Trophoblast cell (in vitro differentiated cells and primary cell): ENCODE measurements at regions not wholly inside any gene's neighbourhood (a gene's known extent, or its start where the extent isn't known, plus 50 kb on each side); places are given as distances from the start of the nearest gene placed in this dataset.
A peak's percentile ranks its signal among the peaks of the same experiment; 100 is the strongest.

Source experiments
- DNase-seq, 2 donors: peaks; one replicate each; pipeline ENCODE4 v3.0.0-alpha.2; 2016
- H2AFZ ChIP-seq: 2 replicates; pipeline ENCODE4 v1.6.1; 2013; ENCODE audit warnings: low read length, moderate library complexity, mild to moderate bottlenecking; ENCODE audit not compliant: insufficient read depth, poor library complexity
- H2AK5ac ChIP-seq: 2 replicates; pipeline ENCODE4 v1.6.1; 2013; ENCODE audit warnings: mild to moderate bottlenecking, low read length
- H2BK120ac ChIP-seq: 2 replicates; pipeline ENCODE4 v1.6.1; 2013; ENCODE audit warnings: low read length, mild to moderate bottlenecking, moderate library complexity; ENCODE audit not compliant: insufficient read depth, poor library complexity
- H2BK12ac ChIP-seq: 2 replicates; pipeline ENCODE4 v1.6.1; 2013; ENCODE audit warnings: mild to moderate bottlenecking, low read length, moderate library complexity
- H2BK5ac ChIP-seq: 2 replicates; pipeline ENCODE4 v1.6.1; 2013; ENCODE audit warnings: low read length, low read depth, moderate library complexity, mild to moderate bottlenecking; ENCODE audit not compliant: poor library complexity
- H3K14ac ChIP-seq: 2 replicates; pipeline ENCODE4 v1.6.1; 2013; ENCODE audit warnings: mild to moderate bottlenecking, low read length
- H3K18ac ChIP-seq: 2 replicates; pipeline ENCODE4 v1.6.1; 2013; ENCODE audit warnings: mild to moderate bottlenecking, low read length
- H3K23ac ChIP-seq: 2 replicates; pipeline ENCODE4 v1.6.1; 2013; ENCODE audit warnings: low read length
- H3K27ac ChIP-seq: 2 replicates; pipeline ENCODE4 v1.5.1; 2013; ENCODE audit warnings: low read depth, mild to moderate bottlenecking, inconsistent platforms, low read length, moderate library complexity
- H3K27me3 ChIP-seq: 2 replicates; pipeline ENCODE4 v1.6.1; 2013; ENCODE audit warnings: inconsistent platforms, mild to moderate bottlenecking, low read length, moderate library complexity; ENCODE audit not compliant: insufficient read depth
- H3K36me3 ChIP-seq, 2 experiments: 1 replicate in 1 of 2; 2 replicates in 1 of 2; pipeline ENCODE4 v1.6.1; 2013; ENCODE audit warnings: low read length in 2 of 2, mild to moderate bottlenecking in 2 of 2, moderate library complexity in 1 of 2; ENCODE audit not compliant: insufficient read depth in 2 of 2, control insufficient read depth in 1 of 2
- H3K4ac ChIP-seq: 2 replicates; pipeline ENCODE4 v1.6.1; 2013; ENCODE audit warnings: low read depth, mild to moderate bottlenecking, low read length, moderate library complexity
- H3K4me1 ChIP-seq, 2 experiments: 1 replicate in 1 of 2; 2 replicates in 1 of 2; pipeline ENCODE4 v1.6.1; 2013; ENCODE audit warnings: low read length in 2 of 2, mild to moderate bottlenecking in 2 of 2, moderate library complexity in 1 of 2; ENCODE audit not compliant: insufficient read depth in 2 of 2, control insufficient read depth in 1 of 2
- H3K4me2 ChIP-seq: 2 replicates; pipeline ENCODE4 v1.6.1; 2013; ENCODE audit warnings: inconsistent platforms, mild to moderate bottlenecking, low read length, moderate library complexity
- H3K4me3 ChIP-seq: 2 replicates; pipeline ENCODE4 v1.5.1; 2013; ENCODE audit warnings: mild to moderate bottlenecking, low read depth, low read length, inconsistent platforms
- H3K79me1 ChIP-seq: one replicate; pipeline ENCODE4 v1.6.1; 2013; ENCODE audit warnings: low read length
- H3K79me2 ChIP-seq: 2 replicates; pipeline ENCODE4 v1.6.1; 2013; ENCODE audit warnings: low read length, mild to moderate bottlenecking; ENCODE audit not compliant: control insufficient read depth, insufficient read depth, poor library complexity
- H3K9ac ChIP-seq: 2 replicates; pipeline ENCODE4 v1.6.1; 2013; ENCODE audit warnings: mild to moderate bottlenecking, low read length
- H3K9me3 ChIP-seq: 2 replicates; pipeline ENCODE4 v1.6.1; 2013; ENCODE audit warnings: low read depth, mild to moderate bottlenecking, control low read depth, inconsistent platforms, low read length; ENCODE audit not compliant: insufficient read depth
- H4K12ac ChIP-seq: 2 replicates; pipeline ENCODE4 v1.6.1; 2013; ENCODE audit warnings: low read depth, mild to moderate bottlenecking, low read length, moderate library complexity
- H4K8ac ChIP-seq: 2 replicates; pipeline ENCODE4 v1.6.1; 2013; ENCODE audit warnings: low read depth, mild to moderate bottlenecking, low read length, moderate library complexity
- H4K91ac ChIP-seq: one replicate; pipeline ENCODE4 v1.6.1; 2013; ENCODE audit warnings: low read depth, mild to moderate bottlenecking, low read length, moderate library complexity
- WGBS: extraction: QIAGEN DNeasy Blood & Tissue Kit; methylation state at CpG from one replicate; pipeline ENCODE4 v1.1.7; 2013; ENCODE audit warnings: missing lambda C conversion rate; ENCODE audit not compliant: insufficient read length, insufficient coverage; ENCODE audit errors: extremely low coverage; 5-methylcytosine and 5-hydroxymethylcytosine counted together

DNA sequence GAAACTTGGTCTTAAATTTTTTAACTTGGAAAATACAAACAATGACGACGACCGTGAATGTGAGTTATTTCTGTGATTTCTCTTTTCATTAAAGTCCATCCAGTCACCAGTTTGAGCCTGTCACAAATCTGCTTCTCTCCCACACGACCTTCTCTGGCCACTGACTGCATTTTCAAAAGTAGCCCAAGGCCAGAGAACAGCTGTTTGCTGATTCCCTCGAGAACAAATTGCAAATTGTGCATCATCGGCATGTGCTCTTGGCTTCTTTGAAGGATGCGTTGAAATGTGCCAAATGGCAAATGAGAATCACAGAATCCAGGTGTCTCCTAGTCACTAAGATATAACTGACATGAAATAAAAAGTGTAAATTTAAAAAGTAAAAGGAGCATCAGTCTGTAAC, 106.4 kb downstream of the AQP9 start:
- WGBS, result no CpG with 5 or more reads among the region's 7 CpGs
- no peak overlapping the region for H2BK12ac ChIP-seq
- no peak overlapping the region for H4K12ac ChIP-seq
- DNase-seq, result no peak
- H3K36me3 ChIP-seq, result no peaks in the 10 kb centered on the region
- H2BK5ac ChIP-seq, result no peak overlapping the region
- no peaks in the 10 kb centered on the region for H3K27me3 ChIP-seq
- peaks cover 0 to 5% of the 10 kb centered on the region in 2 experiments for H3K4me1 ChIP-seq
- no peak overlapping the region for H3K27ac ChIP-seq
- H3K4me3 ChIP-seq, result no peak overlapping the region
- H3K18ac ChIP-seq, result no peak overlapping the region
- H2BK120ac ChIP-seq, result no peak overlapping the region
- H3K79me2 ChIP-seq, result no peaks in the 10 kb centered on the region
- no peaks in the 10 kb centered on the region for H3K79me1 ChIP-seq
- H3K23ac ChIP-seq, result no peak overlapping the region
- H2AFZ ChIP-seq, result no peak overlapping the region
- H3K14ac ChIP-seq, result no peak overlapping the region
- no peak overlapping the region for H3K4me2 ChIP-seq
- no peak overlapping the region for H4K91ac ChIP-seq
- no peak overlapping the region for H3K9ac ChIP-seq
- no peak overlapping the region for H3K4ac ChIP-seq
- H2AK5ac ChIP-seq, result no peak overlapping the region
- no peak overlapping the region for H4K8ac ChIP-seq
- H3K9me3 ChIP-seq, result no peaks in the 10 kb centered on the region

DNA sequence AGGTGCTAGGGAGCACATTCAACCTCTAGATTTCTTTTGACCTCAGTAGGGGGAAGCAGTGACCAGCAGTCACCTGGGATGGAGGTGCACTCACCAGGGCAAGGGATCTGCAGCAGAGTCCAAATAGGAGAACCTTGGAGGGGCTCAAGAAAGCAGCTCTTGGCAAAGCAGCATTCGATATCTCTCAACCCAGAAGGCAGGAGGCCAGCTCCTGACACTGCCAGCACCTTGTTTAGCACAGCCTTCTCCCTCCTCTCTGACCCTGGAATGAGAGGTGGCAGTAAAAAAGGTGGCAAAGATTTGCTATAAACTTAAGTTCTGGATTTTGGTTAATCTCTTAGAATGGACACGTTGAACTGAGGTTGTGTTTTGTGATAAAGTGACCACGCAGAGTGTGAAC, 107.9 kb downstream of the AQP9 start:
- H3K27ac ChIP-seq, result no peak overlapping the region
- H2BK5ac ChIP-seq, result no peak overlapping the region
- no peak for DNase-seq
- no peaks in the 10 kb centered on the region for H3K79me2 ChIP-seq
- H2BK120ac ChIP-seq, result no peak overlapping the region
- no peak overlapping the region for H4K12ac ChIP-seq
- no peak overlapping the region for H3K4me2 ChIP-seq
- H2BK12ac ChIP-seq, result no peak overlapping the region
- no peaks in the 10 kb centered on the region for H3K79me1 ChIP-seq
- no peak overlapping the region for H3K14ac ChIP-seq
- no peaks in the 10 kb centered on the region for H3K27me3 ChIP-seq
- peaks cover 0 to 5% of the 10 kb centered on the region in 2 experiments for H3K4me1 ChIP-seq
- H4K8ac ChIP-seq, result no peak overlapping the region
- H2AFZ ChIP-seq, result no peak overlapping the region
- no peak overlapping the region for H2AK5ac ChIP-seq
- no peak overlapping the region for H3K4ac ChIP-seq
- no peak overlapping the region for H3K23ac ChIP-seq
- no peak overlapping the region for H3K4me3 ChIP-seq
- H3K9me3 ChIP-seq, result no peaks in the 10 kb centered on the region
- H3K18ac ChIP-seq, result no peak overlapping the region
- no peaks in the 10 kb centered on the region for H3K36me3 ChIP-seq
- no CpG with 5 or more reads among the region's 3 CpGs for WGBS
- no peak overlapping the region for H3K9ac ChIP-seq
- no peak overlapping the region for H4K91ac ChIP-seq

DNA sequence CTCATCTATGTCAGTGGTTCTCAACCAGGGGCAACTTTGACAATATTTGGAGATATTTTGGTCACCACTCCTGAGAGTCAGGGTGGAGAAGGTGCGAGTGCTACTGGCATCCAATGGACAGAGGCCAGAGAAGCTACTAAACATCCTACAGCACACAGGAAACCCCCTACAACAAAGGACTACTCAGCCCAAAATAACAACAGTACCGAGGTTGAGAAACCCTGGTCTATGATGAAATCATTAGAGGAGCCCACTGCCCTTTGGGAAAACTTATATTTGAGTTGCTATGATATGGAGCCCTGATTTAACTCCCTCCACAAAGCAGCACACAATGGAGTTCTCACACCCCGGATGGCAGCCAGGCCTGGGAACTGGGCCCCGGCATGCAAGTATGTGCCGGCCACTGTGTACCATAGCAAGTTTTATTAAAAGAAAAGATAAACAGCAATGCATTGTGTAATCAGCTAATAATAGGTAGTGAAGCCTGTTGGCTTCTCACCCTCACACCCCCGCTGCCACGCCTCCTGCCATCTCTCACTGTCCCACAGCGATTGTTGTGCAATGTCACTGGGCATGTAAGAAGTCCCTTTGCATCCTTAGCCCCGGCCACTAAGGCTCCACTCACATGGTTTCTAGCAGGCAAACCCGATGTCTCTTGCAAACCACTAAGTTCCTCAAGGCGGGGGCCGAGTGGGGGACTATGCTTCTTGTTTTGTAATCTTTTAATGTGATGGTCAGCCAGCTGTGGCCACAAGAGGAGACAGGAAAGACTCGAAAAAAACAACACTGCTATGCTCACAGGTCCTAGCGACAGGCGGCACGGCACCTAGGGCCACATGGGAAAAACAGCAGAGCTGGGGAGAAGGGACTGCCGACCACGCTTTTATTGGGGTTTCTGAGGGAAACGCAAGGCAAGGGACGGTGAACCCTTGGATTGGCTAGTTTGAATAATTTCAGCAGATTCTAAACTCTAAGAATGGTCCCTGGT, 110.0 kb downstream of the AQP9 start:
- H3K4me2 ChIP-seq, result no peak overlapping the region
- H3K18ac ChIP-seq, result no peak overlapping the region
- H2BK12ac ChIP-seq, result no peak overlapping the region
- H2AK5ac ChIP-seq, result no peak overlapping the region
- H4K8ac ChIP-seq, result peak overlapping the region; percentile 2
- no CpG with 5 or more reads among the region's 20 CpGs for WGBS
- no peaks in the 10 kb centered on the region for H3K9me3 ChIP-seq
- DNase-seq, result peak in 1 of 2 donors; percentile 53
- no peak overlapping the region for H3K9ac ChIP-seq
- H2BK120ac ChIP-seq, result no peak overlapping the region
- no peaks in the 10 kb centered on the region for H3K36me3 ChIP-seq
- no peak overlapping the region for H2AFZ ChIP-seq
- no peak overlapping the region for H3K4me3 ChIP-seq
- H2BK5ac ChIP-seq, result no peak overlapping the region
- H4K12ac ChIP-seq, result no peak overlapping the region
- H3K4ac ChIP-seq, result no peak overlapping the region
- no peak overlapping the region for H3K23ac ChIP-seq
- no peak overlapping the region for H3K27ac ChIP-seq
- H3K79me2 ChIP-seq, result no peaks in the 10 kb centered on the region
- no peaks in the 10 kb centered on the region for H3K27me3 ChIP-seq
- H4K91ac ChIP-seq, result no peak overlapping the region
- no peaks in the 10 kb centered on the region for H3K79me1 ChIP-seq
- no peak overlapping the region for H3K14ac ChIP-seq
- peaks cover 0 to 5% of the 10 kb centered on the region in 2 experiments for H3K4me1 ChIP-seq

DNA sequence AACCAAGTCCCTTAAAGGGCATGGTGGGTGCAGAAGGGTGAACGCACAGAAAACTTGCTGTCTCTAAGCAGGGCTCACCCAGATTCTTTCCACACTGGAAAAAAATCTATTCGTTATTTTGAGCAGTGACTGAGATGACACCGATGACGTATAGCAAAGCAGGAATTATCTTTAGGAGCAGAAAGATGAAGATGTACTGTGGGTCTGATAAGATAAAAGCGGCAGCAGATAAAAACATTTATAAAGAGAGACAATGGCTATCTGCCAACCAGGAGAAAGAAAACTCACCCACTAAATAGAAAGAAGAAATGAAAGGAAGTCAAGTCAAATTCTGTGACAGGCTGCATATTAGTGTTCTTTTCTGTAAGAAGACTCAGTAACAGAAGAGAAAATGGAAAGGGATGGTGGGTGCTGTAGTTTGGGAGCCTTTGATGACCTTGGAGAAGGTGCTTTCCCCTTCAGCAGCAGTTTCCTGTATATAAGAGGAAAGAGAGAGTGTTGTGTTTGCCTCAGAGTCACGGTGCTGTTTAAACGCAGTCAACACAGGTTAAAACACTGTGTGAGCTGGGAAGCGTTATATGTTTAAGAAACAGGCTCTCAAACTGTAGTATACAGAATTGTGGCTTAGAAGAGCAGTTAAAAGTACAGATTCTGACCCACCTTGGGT, 111.6 kb downstream of the AQP9 start:
- WGBS, result no CpG with 5 or more reads among the region's 8 CpGs
- no peaks in the 10 kb centered on the region for H3K79me1 ChIP-seq
- H3K23ac ChIP-seq, result no peak overlapping the region
- no peak overlapping the region for H3K9ac ChIP-seq
- no peak overlapping the region for H3K14ac ChIP-seq
- no peak overlapping the region for H3K18ac ChIP-seq
- no peak overlapping the region for H4K8ac ChIP-seq
- no peak overlapping the region for H2BK120ac ChIP-seq
- H2BK12ac ChIP-seq, result no peak overlapping the region
- H3K4ac ChIP-seq, result no peak overlapping the region
- H4K91ac ChIP-seq, result no peak overlapping the region
- H3K4me2 ChIP-seq, result no peak overlapping the region
- peaks cover 0 to 5% of the 10 kb centered on the region in 2 experiments for H3K4me1 ChIP-seq
- H3K4me3 ChIP-seq, result no peak overlapping the region
- H3K27me3 ChIP-seq, result no peaks in the 10 kb centered on the region
- no peaks in the 10 kb centered on the region for H3K36me3 ChIP-seq
- no peaks in the 10 kb centered on the region for H3K79me2 ChIP-seq
- H2AFZ ChIP-seq, result no peak overlapping the region
- H2BK5ac ChIP-seq, result no peak overlapping the region
- no peak overlapping the region for H4K12ac ChIP-seq
- no peak for DNase-seq
- H3K27ac ChIP-seq, result no peak overlapping the region
- H3K9me3 ChIP-seq, result no peaks in the 10 kb centered on the region
- H2AK5ac ChIP-seq, result no peak overlapping the region
